Liver (tissue), 7 donors: ENCODE measurements at regions not wholly inside any gene's neighbourhood (a gene's known extent, or its start where the extent isn't known, plus 50 kb on each side); places are given as distances from the start of the nearest gene placed in this dataset.
"Not testable (repeated sequence)": the region's sequence is repeated elsewhere in the genome, so short reads cannot be mapped to it uniquely, and the experiment has no call there.

ENCODE experiments used
- DNase-seq: peaks from one replicate; pipeline ENCODE4 v3.0.0-alpha.2; 2017; ENCODE audit warnings: low spot score
- H3K27ac ChIP-seq, 2 donors: one replicate each; pipeline ENCODE4 v1.7.0; 2013; ENCODE audit warnings: inconsistent platforms in 2 of 2, low read length in 2 of 2, control low read depth in 1 of 2, low read depth in 1 of 2, mild to moderate bottlenecking in 1 of 2
- H3K27me3 ChIP-seq, 4 donors: one replicate each; pipeline versions ENCODE4 v1.6.1 to v1.7.0; 2013; ENCODE audit warnings: low read length in 3 of 4, inconsistent platforms in 1 of 4, mild to moderate bottlenecking in 1 of 4, moderate library complexity in 1 of 4; ENCODE audit not compliant: control insufficient read depth in 4 of 4, insufficient read depth in 4 of 4
- H3K36me3 ChIP-seq, 4 donors: one replicate each; pipeline versions ENCODE4 v1.6.1 to v1.7.0; 2013; ENCODE audit warnings: low read length in 3 of 4, mild to moderate bottlenecking in 3 of 4, low read depth in 1 of 4, moderate library complexity in 1 of 4; ENCODE audit not compliant: control insufficient read depth in 4 of 4, insufficient read depth in 3 of 4
- H3K4me1 ChIP-seq, 4 donors: one replicate each; pipeline versions ENCODE4 v1.6.1 to v1.7.0; 2013; ENCODE audit warnings: low read length in 3 of 4, mild to moderate bottlenecking in 3 of 4, moderate library complexity in 1 of 4; ENCODE audit not compliant: control insufficient read depth in 4 of 4, insufficient read depth in 4 of 4
- H3K4me3 ChIP-seq, 3 donors: one replicate each; pipeline versions ENCODE4 v1.6.1 to v1.7.0; 2013; ENCODE audit warnings: low read length in 3 of 3, control low read depth in 1 of 3, low read depth in 1 of 3, mild to moderate bottlenecking in 1 of 3
- H3K9ac ChIP-seq, 2 donors: one replicate each; pipeline ENCODE4 v1.7.0; 2013; ENCODE audit warnings: low read length in 2 of 2, mild to moderate bottlenecking in 2 of 2, moderate library complexity in 2 of 2, control low read depth in 1 of 2, low read depth in 1 of 2
- H3K9me3 ChIP-seq, 4 donors: one replicate each; pipeline versions ENCODE4 v1.6.1 to v1.7.0; 2013; ENCODE audit warnings: low read length in 3 of 4; ENCODE audit not compliant: control insufficient read depth in 4 of 4
- EGR1 ChIP-seq, 2 donors: IDR thresholded peaks; 2 replicates each; pipeline ENCODE4 v1.6.1; 2016 to 2018; ENCODE audit warnings: antibody characterized with exemption in 2 of 2, low read depth in 2 of 2
- FOXA2 ChIP-seq: IDR thresholded peaks from 2 replicates; pipeline ENCODE4 v1.6.1; 2016; ENCODE audit warnings: antibody characterized with exemption
- GABPA ChIP-seq, 2 donors: IDR thresholded peaks in 1 of 2; conservative IDR thresholded peaks in 1 of 2; 2 replicates each; pipeline ENCODE4 v1.6.1; 2016; ENCODE audit warnings: antibody characterized with exemption in 2 of 2, mild to moderate bottlenecking in 1 of 2, moderate library complexity in 1 of 2
- HNF4G ChIP-seq: IDR thresholded peaks from 2 replicates; pipeline ENCODE4 v1.6.1; 2016; ENCODE audit warnings: antibody characterized with exemption
- JUND ChIP-seq, 2 donors: IDR thresholded peaks; 2 replicates each; pipeline ENCODE4 v1.6.1; 2016; ENCODE audit warnings: antibody characterized with exemption in 2 of 2
- NR2F2 ChIP-seq: IDR thresholded peaks from 2 replicates; pipeline ENCODE4 v1.6.1; 2016; ENCODE audit warnings: antibody characterized with exemption
- RAD21 ChIP-seq, 2 donors: IDR thresholded peaks; 2 replicates each; pipeline ENCODE4 v1.6.1; 2016; ENCODE audit warnings: antibody characterized with exemption in 2 of 2, mild to moderate bottlenecking in 2 of 2
- SP1 ChIP-seq: IDR thresholded peaks from 2 replicates; pipeline ENCODE4 v1.6.1; 2018; ENCODE audit warnings: antibody characterized with exemption, mild to moderate bottlenecking
- TAF1 ChIP-seq: conservative IDR thresholded peaks from 2 replicates; pipeline ENCODE4 v1.6.1; 2016; ENCODE audit warnings: antibody characterized with exemption, mild to moderate bottlenecking
- WGBS: extraction: QIAGEN DNeasy Blood & Tissue Kit; methylation state at CpG from one replicate; pipeline ENCODE4 v1.1.7; 2013; 5-methylcytosine and 5-hydroxymethylcytosine counted together
- TF ChIP-seq, protein P1 (sequence below): IDR thresholded peaks from 2 replicates; pipeline ENCODE4 v1.6.1; 2016; ENCODE audit warnings: antibody characterized with exemption
- donor health status: healthy.
- donor health status: healthy.
- donor health status: healthy.
- donor health status: healthy.

GRCh38 chr4:123652476-123652875, 255.9 kb downstream of the SPRY1 start:
- H3K9ac ChIP-seq, result no peak overlapping the region
- H3K4me1 ChIP-seq, result peaks cover 0 to 9% (median 5%) of the 10 kb centered on the region in 4 donors
- no peaks in the 10 kb centered on the region for H3K36me3 ChIP-seq
- no peak for DNase-seq
- no peaks in the 10 kb centered on the region for H3K27me3 ChIP-seq
- H3K27ac ChIP-seq, result no peak overlapping the region
- no peak for TF ChIP-seq TAF1
- TF ChIP-seq FOXA2, result no peak
- peak in 1 of 2 donors; percentile 12 for TF ChIP-seq RAD21 (IDR thresholded peaks at IDR 0.05)
- TF ChIP-seq, protein P1, sequence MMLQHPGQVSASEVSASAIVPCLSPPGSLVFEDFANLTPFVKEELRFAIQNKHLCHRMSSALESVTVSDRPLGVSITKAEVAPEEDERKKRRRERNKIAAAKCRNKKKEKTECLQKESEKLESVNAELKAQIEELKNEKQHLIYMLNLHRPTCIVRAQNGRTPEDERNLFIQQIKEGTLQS, result no peak
- TF ChIP-seq EGR1 (IDR thresholded peaks at IDR 0.05; ENCODE audit: low read depth in 2 of 2), result no peak
- 89% methylated on average over 1 of the region's 1 CpG for WGBS
- H3K9me3 ChIP-seq, result no peaks in the 10 kb centered on the region
- no peak overlapping the region for H3K4me3 ChIP-seq

DNA sequence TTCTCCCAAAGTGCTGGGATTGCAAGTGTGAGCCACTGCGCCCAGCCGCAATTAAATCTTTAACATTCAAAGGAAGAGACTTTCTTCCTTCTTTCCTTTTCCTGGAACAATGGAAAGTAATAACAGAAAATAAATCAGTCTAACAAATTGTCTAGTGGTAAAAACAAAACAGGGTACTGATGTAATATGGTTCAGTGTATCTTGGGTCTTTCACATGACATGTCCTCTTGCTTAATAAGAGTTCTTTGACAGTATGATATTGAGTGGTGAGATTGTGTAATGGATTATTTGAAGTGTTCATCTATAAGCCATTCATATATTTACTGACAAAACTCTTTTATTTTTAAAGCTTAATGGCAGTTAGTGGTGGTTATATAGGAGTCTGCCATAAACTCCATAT, 256.6 kb downstream of the SPRY1 start:
- TF ChIP-seq NR2F2 (no peak), SP1 (no peak), GABPA (IDR thresholded peaks at IDR 0.05 in 1 of 2, conservative IDR thresholded peaks at IDR 0.05 in 1 of 2) (no peak)
- Histone ChIP-seq H3K4me1 (peaks cover 0 to 9% (median 5%) of the 10 kb centered on the region in 4 donors), H3K9me3 (no peaks in the 10 kb centered on the region), H3K9ac (no peak overlapping the region), H3K27ac (no peak overlapping the region), H3K4me3 (no peak overlapping the region), H3K27me3 (no peaks in the 10 kb centered on the region), H3K36me3 (no peaks in the 10 kb centered on the region)
- DNase-seq, result no peak
- WGBS, result 95% methylated on average over 2 of the region's 2 CpGs

- H3K36me3 ChIP-seq, H3K9me3 ChIP-seq, H3K4me3 ChIP-seq, H3K9ac ChIP-seq, H3K27ac ChIP-seq, H3K27me3 ChIP-seq, H3K4me1 ChIP-seq, DNase-seq: not testable (repeated sequence)
Measured at GRCh38 chr4:123656746-123657294, 260.2 kb downstream of the SPRY1 start.

- not testable (repeated sequence) for H3K36me3 ChIP-seq, H3K4me1 ChIP-seq, H3K9ac ChIP-seq, H3K27ac ChIP-seq, H3K4me3 ChIP-seq, H3K9me3 ChIP-seq, H3K27me3 ChIP-seq, DNase-seq
- WGBS, result 95% methylated on average over 2 of the region's 2 CpGs
Measured at GRCh38 chr4:123657606-123658005, 261.0 kb downstream of the SPRY1 start.

DNA sequence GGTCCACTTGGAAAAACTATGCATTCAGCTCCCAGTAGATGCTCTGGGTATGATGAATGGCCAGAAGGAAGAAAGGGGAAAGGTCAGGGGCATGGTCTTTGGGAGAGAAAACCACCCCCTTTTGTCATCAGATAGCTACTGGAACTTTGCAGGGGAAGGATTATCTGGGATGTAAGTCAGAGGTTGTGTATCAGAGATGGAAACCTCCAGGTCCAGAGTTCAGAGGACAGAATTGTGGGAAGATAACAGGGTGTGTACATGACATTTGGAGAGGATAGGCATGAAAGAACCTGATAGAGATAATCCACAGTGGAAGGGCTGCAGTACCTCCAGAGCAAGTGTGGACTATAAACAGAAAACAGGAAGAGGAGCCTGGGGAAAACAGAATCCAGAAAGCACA, 262.7 kb downstream of the SPRY1 start:
- no peak overlapping the region for H3K27ac ChIP-seq
- H3K9ac ChIP-seq, result no peak overlapping the region
- no peaks in the 10 kb centered on the region for H3K4me1 ChIP-seq
- H3K9me3 ChIP-seq, result no peaks in the 10 kb centered on the region
- TF ChIP-seq HNF4G (no peak), GABPA (IDR thresholded peaks at IDR 0.05 in 1 of 2, conservative IDR thresholded peaks at IDR 0.05 in 1 of 2) (no peak), JUND (IDR thresholded peaks at IDR 0.05) (no peak), RAD21 (IDR thresholded peaks at IDR 0.05) (no peak), NR2F2 (no peak)
- no peaks in the 10 kb centered on the region for H3K36me3 ChIP-seq
- H3K27me3 ChIP-seq, result no peaks in the 10 kb centered on the region
- DNase-seq, result no peak
- no peak overlapping the region for H3K4me3 ChIP-seq
